GM18868 (cell line): ENCODE measurements at regions not wholly inside any gene's neighbourhood (a gene's known extent, or its start where the extent isn't known, plus 50 kb on each side); places are given as distances from the start of the nearest gene placed in this dataset.
"Not testable (repeated sequence)": the region's sequence is repeated elsewhere in the genome, so short reads cannot be mapped to it uniquely, and the experiment has no call there.

Source experiments
- ATAC-seq: cut with Tn5 transposase; IDR thresholded peaks from one replicate; pipeline ENCODE4 v1.9.1; 2021; ENCODE audit warnings: mild to moderate bottlenecking, moderate library complexity; ENCODE audit not compliant: unreplicated experiment

DNA sequence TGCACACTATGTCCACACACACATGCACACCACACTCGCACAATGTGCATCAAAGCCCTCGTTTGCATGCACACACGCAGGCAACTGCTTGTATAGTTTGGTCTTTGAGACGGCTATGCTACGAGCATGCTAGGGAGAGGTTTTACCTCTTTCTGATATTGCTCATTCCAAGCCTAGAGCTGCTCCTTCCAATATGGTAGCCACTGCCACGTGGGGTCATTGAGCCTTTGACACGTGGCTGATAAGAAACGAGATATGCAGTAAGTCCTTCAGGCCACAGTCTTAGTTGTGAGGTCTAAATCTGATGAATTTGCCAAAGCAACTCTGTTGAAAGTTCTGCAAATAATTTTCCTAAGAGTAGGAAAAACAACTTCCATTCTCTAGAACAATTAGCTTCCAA is 204.4 kb downstream of the KLF6 start:
- ATAC-seq, result no peak

- ATAC-seq, result no peak
Observed at GRCh38 chr10:3579845-3580244, 205.2 kb downstream of the KLF6 start.

- no peak for ATAC-seq
Observed at GRCh38 chr10:3578682-3579081, 206.3 kb downstream of the KLF6 start.

- no peak for ATAC-seq
Observed at GRCh38 chr10:3578159-3578558, 206.8 kb downstream of the KLF6 start.

- ATAC-seq, result no peak
Observed at GRCh38 chr10:3574451-3574850, 210.6 kb downstream of the KLF6 start.

- no peak for ATAC-seq
Observed at GRCh38 chr10:3573498-3573897, 211.5 kb downstream of the KLF6 start.

GRCh38 chr10:3571310-3571825 is 213.6 kb downstream of the KLF6 start:
- no peak for ATAC-seq

DNA sequence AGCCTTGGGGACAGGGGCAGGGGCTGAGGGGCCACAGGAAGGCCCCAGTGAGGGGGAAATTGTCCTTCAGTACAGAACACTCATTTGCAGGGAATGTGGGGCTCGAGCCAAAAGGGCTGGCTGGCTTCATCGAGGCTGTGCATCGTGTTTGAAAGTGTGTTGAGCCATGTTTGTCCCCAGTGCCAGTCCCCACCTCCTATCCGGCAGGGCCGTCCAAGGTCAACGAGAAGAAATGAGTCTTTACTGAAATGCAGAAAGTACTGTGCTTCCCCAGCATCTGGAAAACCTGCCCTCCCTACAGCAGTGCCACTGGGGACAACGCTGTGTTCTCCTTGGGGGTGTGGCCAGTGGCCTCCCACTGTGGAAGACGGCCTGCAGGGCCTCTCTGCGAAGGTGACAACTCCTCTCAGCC is 214.1 kb downstream of the KLF6 start:
- ATAC-seq, result no peak

DNA sequence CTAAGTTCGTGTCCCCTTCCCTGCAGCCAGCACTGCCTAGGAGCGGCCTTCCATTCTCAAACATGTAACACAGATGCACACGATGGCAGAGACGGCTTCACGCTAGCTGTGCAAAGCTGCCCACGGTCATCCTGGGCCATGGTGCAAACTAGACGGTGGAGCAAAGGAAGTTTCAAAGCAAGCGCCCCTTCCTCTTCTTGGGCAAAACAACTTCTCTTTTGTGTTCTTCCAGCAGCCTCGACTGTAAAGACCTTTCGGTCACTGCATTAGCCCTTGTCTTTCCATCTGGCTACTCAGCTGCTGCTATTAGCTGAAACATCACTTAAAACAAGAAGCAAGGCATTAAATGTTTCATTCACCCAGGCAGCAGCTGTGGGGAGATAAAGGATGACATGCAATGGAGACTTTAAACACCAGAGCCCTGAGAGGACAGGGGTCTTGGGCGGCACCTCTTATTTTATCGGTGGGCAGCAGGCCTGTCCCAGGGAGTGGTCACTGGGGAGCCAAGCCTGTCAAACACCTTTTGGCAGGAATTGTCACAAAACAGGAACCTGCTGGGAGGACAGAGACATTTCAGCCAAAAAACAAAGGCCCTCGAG is 214.8 kb downstream of the KLF6 start:
- no peak for ATAC-seq

DNA sequence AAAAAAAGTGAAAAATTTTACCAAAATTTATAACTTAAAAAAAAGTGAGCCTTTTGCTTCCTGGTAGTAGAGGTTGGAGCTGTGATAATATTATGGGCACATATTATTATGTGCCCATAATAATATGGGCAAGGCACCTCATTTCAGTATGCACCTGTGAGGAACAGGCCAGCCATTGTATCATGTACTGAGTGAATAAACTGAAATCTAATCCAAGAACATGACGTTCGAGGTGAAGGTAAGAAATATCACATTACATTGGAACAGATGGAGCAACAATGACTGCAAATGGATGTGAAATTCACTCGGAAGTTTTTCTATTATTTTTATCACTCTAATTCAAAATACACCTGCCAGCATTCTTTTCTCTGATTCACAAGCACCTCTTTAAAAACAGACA is 216.0 kb downstream of the KLF6 start:
- no peak for ATAC-seq

DNA sequence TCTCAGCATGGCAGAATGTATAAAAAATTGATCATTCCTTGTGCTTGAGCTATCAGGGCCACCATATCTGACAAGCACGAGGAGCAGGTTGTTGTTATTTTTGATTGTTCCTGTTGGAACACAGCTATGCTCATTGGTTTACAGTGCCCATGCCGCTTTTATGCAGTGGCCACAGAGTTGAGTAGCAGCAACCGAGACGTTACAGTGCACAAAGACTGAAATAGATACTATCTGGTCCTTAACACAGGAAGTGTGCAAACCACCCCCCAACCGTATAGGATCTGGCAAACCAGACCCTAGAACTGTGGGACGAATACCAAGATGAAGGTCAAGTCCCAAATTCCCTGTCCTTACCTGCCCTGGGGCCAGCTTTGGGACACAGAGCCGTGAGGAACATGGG is 216.6 kb downstream of the KLF6 start:
- no peak for ATAC-seq

DNA sequence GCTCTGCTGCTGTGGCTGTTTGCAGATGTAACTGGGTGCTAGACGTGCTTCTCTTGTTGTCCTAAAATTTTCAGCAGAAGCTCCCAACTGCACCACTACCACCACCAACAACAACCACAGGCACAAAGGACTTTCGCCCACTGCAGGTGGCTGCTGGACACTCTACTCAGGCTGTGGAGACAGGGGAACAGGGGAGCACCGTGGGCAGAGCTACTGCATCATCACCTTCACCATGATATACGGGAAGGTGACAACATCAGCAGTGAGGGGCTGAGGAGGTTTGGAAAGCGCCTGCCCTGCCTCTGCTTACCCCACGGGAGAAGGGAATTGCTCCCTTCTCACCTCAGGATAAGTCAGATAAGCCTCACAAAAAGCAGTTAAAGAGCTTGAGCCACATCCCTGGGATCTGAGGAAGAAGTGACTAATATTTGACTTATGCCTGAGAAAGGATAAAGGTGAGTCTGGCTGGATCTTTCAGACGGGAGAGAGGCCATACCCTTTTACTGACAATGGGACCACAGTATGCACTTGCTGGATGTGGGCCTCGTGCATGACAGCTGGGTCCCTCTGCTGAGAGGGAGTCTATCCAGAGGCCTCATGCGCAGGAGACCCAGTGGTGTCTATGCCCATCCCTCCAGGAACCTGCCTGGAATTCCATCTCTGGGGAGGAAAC is 217.6 kb downstream of the KLF6 start:
- ATAC-seq, result no peak

- no peak for ATAC-seq
Observed at GRCh38 chr10:3566627-3567026, 218.4 kb downstream of the KLF6 start.

- ATAC-seq, result no peak
Observed at GRCh38 chr10:3564346-3565002, 220.5 kb downstream of the KLF6 start.

DNA sequence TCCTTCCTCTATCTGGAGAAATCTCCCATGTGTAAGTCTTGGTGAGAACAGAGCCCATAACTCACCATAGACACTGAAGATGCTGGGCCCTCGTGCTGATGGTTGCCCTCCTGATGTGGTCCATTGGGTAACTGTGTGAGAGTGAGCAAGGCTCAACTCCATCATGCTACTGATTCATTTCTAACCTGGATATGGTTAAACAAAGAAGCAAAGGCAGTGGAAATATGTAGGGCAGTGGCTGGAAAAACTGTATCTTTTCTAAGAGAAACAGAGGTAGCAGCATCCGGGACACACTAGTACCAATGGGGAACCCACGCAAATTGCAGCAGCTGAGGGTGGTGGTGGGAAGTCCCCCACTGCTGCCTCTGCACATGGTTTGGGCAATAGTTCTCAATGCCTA is 221.7 kb downstream of the KLF6 start:
- ATAC-seq, result no peak

- ATAC-seq, result not testable (repeated sequence)
Observed at GRCh38 chr10:3560628-3561027, 224.4 kb downstream of the KLF6 start.

DNA sequence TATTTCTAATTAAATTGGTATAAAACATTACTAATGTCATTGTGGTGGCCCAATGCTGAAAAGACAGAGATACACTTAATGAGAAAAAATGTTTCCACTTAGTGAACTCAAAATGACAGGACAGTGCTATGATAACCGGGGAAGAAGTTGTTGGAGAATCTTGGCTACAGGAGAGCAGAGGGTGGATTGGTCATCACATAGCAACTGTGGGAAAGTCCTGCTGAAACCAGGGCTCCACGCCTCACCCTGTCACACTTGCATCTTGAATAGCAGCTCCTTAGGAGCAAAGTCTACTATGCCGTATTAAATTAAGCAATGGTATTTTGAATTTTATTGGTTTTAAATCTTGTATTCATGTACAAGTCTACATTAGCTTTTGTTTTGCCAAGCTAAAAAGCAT is 225.5 kb downstream of the KLF6 start:
- ATAC-seq, result no peak

- ATAC-seq, result no peak
Observed at GRCh38 chr10:3559011-3559410, 226.0 kb downstream of the KLF6 start.

- ATAC-seq, result not testable (repeated sequence)
Observed at GRCh38 chr10:3556191-3557017, 228.6 kb downstream of the KLF6 start.

DNA sequence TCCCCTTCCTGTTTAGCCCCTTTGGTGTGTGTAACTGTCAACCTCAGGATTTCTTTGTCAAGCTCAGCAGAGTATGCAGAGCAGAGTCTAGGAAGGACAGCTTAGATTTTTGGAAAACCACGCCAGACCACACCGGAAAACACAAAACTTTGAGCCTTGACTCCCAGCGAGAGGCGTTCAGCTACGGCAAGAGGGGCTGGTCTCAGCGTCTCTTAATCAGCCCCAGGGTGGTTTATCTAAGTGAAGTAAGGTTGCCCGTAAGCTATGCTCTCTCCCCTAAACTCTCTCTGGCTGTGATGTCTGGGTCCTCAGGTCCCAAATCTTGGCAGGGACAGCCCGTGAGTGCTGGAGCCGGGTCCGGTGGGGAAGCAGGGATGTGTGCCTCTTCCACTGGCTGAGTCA is 230.9 kb downstream of the KLF6 start:
- no peak for ATAC-seq

DNA sequence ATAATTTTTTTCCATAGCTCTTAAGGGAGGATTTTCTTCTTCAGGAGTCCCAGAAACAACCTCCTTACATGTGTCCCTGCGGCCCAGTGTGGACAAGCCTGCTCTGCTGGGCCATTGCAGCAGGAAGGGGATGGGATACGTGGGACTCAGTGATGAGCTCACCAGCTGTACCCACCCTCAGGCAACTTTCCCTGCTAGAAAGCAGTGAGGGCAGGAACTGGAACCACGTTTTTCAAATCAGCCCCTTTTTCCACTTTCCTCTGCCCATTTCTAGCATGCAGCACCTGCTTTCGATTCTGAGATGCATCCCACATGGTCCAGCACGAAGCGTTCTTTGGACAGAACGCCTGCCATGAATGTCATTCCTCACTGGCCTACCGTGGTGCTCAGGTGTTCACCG is 232.7 kb downstream of the KLF6 start:
- no peak for ATAC-seq
